ENCODE measurements at regions not wholly inside any gene's neighbourhood (a gene's known extent, or its start where the extent isn't known, plus 50 kb on each side); places are given as distances from the start of the nearest gene placed in this dataset.
A peak's percentile ranks its signal among the peaks of the same experiment; 100 is the strongest.
"Not testable (repeated sequence)": the region's sequence is repeated elsewhere in the genome, so short reads cannot be mapped to it uniquely, and the experiment has no call there.

- intact Hi-C loops (cut with DNase I) = no loop called here
Observed at GRCh38 chr2:61688369-61689334, 150.5 kb upstream of the XPO1 start.

GRCh38 chr2:61679096-61679495 lies 140.9 kb upstream of the XPO1 start:
- intact Hi-C loops (cut with DNase I) = no loop called here
- no peak for DNase-seq

More at GRCh38 chr2:61688369-61689334, 150.5 kb upstream of the XPO1 start:
- DNase-seq = no peak

GRCh38 chr2:61677942-61678341 lies 139.8 kb upstream of the XPO1 start:
- intact Hi-C loops (cut with DNase I) = no loop called here
- DNase-seq = no peak

GRCh38 chr2:61677306-61677705 lies 139.2 kb upstream of the XPO1 start:
- intact Hi-C loops (cut with DNase I) = no loop called here

GRCh38 chr2:61675204-61675603 lies 137.0 kb upstream of the XPO1 start:
- intact Hi-C loops (cut with DNase I) = no loop called here
- no peak for DNase-seq

More at GRCh38 chr2:61677306-61677705, 139.2 kb upstream of the XPO1 start:
- DNase-seq = no peak

- DNase-seq = no peak
- intact Hi-C loops (cut with DNase I) = no loop called here
Observed at GRCh38 chr2:61671561-61672315, 133.6 kb upstream of the XPO1 start.

- DNase-seq = peak in 7 of 10 donors; percentile 35 to 93 (median 44)
- intact Hi-C loops (cut with DNase I) = no loop called here
Observed at GRCh38 chr2:61670591-61671501, 132.7 kb upstream of the XPO1 start.

- intact Hi-C loops (cut with DNase I) = loop anchor here (10.0 kb wide), 1 partner anchor 101 kb away; no protein-coding TSS in a partner anchor
- no peak for DNase-seq
Observed at GRCh38 chr2:61664190-61664589, 126.0 kb upstream of the XPO1 start.

- DNase-seq = no peak
- intact Hi-C loops (cut with DNase I) = loop anchor here (10.0 kb wide), 1 partner anchor 102 kb away; no protein-coding TSS in a partner anchor
Observed at GRCh38 chr2:61662990-61663389, 124.8 kb upstream of the XPO1 start.

GRCh38 chr2:61660511-61661388 lies 122.6 kb upstream of the XPO1 start:
- intact Hi-C loops (cut with DNase I) = loop anchor here (10.0 kb wide), 1 partner anchor 104 kb away; no protein-coding TSS in a partner anchor
- DNase-seq = peak in 4 of 10 donors; percentile 8 to 82 (median 13)

GRCh38 chr2:61658841-61659780 lies 121.0 kb upstream of the XPO1 start:
- intact Hi-C loops (cut with DNase I) = no loop called here

GRCh38 chr2:61649946-61650345 lies 111.8 kb upstream of the XPO1 start:
- DNase-seq; intact Hi-C loops (cut with DNase I): not testable (repeated sequence)

More at GRCh38 chr2:61658841-61659780, 121.0 kb upstream of the XPO1 start:
- DNase-seq = no peak

- intact Hi-C loops (cut with DNase I) = no loop called here
- no peak for DNase-seq
Observed at GRCh38 chr2:61649021-61649420, 110.9 kb upstream of the XPO1 start.

GRCh38 chr2:61647044-61647443 lies 108.9 kb upstream of the XPO1 start:
- intact Hi-C loops (cut with DNase I) = no loop called here
- no peak for DNase-seq

- intact Hi-C loops (cut with DNase I) = no loop called here
- no peak for DNase-seq
Observed at GRCh38 chr2:61645911-61646310, 107.8 kb upstream of the XPO1 start.

- DNase-seq; intact Hi-C loops (cut with DNase I): not testable (repeated sequence)
Observed at GRCh38 chr2:61643153-61643552, 105.0 kb upstream of the XPO1 start.

GRCh38 chr2:61640406-61640805 lies 102.2 kb upstream of the XPO1 start:
- intact Hi-C loops (cut with DNase I) = no loop called here
- no peak for DNase-seq

- intact Hi-C loops (cut with DNase I) = loop anchor here (5.0 kb wide), 1 partner anchor 502 kb away; no protein-coding TSS in a partner anchor
- DNase-seq = no peak
Observed at GRCh38 chr2:61639721-61640120, 101.6 kb upstream of the XPO1 start.

Data from posterior cingulate gyrus (tissue), 11 donors.